ENCODE measurements at regions not wholly inside any gene's neighbourhood (a gene's known extent, or its start where the extent isn't known, plus 50 kb on each side); places are given as distances from the start of the nearest gene placed in this dataset.
A peak's percentile ranks its signal among the peaks of the same experiment; 100 is the strongest.

GRCh38 chr7:115356139-115356746 is 434.3 kb downstream of the MDFIC start:
- peak; percentile 42 for TF ChIP-seq CTCF (IDR thresholded peaks at IDR 0.05; ENCODE audit: insufficient read depth, missing control alignments)
- no peak for DNase-seq (ENCODE audit: insufficient read length, low spot score)
- FAIRE-seq: no peak

GRCh38 chr7:115354925-115355324 is 433.0 kb downstream of the MDFIC start:
- FAIRE-seq (no peak), DNase-seq (ENCODE audit: insufficient read length, low spot score) (no peak)
- TF ChIP-seq CTCF (IDR thresholded peaks at IDR 0.05; ENCODE audit: insufficient read depth, missing control alignments): no peak

GRCh38 chr7:115352375-115352774 is 430.5 kb downstream of the MDFIC start:
- FAIRE-seq (no peak), DNase-seq (ENCODE audit: insufficient read length, low spot score) (no peak)
- no peak for TF ChIP-seq CTCF (IDR thresholded peaks at IDR 0.05; ENCODE audit: insufficient read depth, missing control alignments)

GRCh38 chr7:115350764-115351163 is 428.9 kb downstream of the MDFIC start:
- no peak for TF ChIP-seq CTCF (IDR thresholded peaks at IDR 0.05; ENCODE audit: insufficient read depth, missing control alignments)
- FAIRE-seq: no peak

GRCh38 chr7:115349635-115350034 is 427.7 kb downstream of the MDFIC start:
- FAIRE-seq (no peak), DNase-seq (ENCODE audit: insufficient read length, low spot score) (no peak)
- no peak for TF ChIP-seq CTCF (IDR thresholded peaks at IDR 0.05; ENCODE audit: insufficient read depth, missing control alignments)

More at GRCh38 chr7:115350764-115351163, 428.9 kb downstream of the MDFIC start:
- DNase-seq (ENCODE audit: insufficient read length, low spot score): no peak

- DNase-seq (ENCODE audit: insufficient read length, low spot score): no peak
- no peak for FAIRE-seq
- no peak for TF ChIP-seq CTCF (IDR thresholded peaks at IDR 0.05; ENCODE audit: insufficient read depth, missing control alignments)
These were observed 424.8 kb downstream of the MDFIC start for GRCh38 chr7:115346685-115347084.

GRCh38 chr7:115340828-115341227 is 418.9 kb downstream of the MDFIC start:
- no peak for FAIRE-seq
- no peak for DNase-seq (ENCODE audit: insufficient read length, low spot score)
- no peak for TF ChIP-seq CTCF (IDR thresholded peaks at IDR 0.05; ENCODE audit: insufficient read depth, missing control alignments)
